GM18870 (cell line): ENCODE measurements at regions not wholly inside any gene's neighbourhood (a gene's known extent, or its start where the extent isn't known, plus 50 kb on each side); places are given as distances from the start of the nearest gene placed in this dataset.
"Not testable (repeated sequence)": the region's sequence is repeated elsewhere in the genome, so short reads cannot be mapped to it uniquely, and the experiment has no call there.

ENCODE experiments used
- ATAC-seq: cut with Tn5 transposase; IDR thresholded peaks from one replicate; pipeline ENCODE4 v1.9.1; 2021; ENCODE audit warnings: moderate library complexity; ENCODE audit not compliant: unreplicated experiment

DNA sequence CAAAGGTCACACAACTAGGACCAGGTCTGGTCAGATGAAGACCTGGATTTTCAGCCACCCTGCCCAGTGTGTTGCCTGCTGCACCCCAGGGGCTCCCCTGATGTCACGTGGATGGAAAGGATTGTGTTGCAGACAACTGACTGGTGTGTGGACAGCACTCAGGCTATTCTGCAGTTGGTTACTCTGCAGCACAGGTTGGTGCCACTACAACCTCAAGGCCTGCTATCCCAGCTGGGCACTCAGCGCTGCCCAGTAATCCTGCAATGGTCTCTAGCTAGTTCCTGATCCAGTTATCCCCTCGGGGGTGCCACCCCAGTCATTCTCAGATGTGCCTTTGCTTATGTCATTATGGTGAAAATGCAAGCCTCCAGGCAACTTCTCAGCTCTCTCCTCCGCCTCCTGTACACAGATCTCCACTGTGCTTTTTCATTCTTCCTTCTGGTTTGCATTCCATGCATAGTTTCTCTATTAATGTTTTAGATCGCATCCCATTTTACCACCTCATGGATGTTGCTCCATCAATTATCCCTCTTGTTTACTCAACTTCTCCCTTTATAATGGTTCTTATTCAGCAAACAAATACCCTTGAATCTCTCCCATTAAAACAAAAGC lies 503.2 kb upstream of the CAMK1G start:
- ATAC-seq = no peak

DNA sequence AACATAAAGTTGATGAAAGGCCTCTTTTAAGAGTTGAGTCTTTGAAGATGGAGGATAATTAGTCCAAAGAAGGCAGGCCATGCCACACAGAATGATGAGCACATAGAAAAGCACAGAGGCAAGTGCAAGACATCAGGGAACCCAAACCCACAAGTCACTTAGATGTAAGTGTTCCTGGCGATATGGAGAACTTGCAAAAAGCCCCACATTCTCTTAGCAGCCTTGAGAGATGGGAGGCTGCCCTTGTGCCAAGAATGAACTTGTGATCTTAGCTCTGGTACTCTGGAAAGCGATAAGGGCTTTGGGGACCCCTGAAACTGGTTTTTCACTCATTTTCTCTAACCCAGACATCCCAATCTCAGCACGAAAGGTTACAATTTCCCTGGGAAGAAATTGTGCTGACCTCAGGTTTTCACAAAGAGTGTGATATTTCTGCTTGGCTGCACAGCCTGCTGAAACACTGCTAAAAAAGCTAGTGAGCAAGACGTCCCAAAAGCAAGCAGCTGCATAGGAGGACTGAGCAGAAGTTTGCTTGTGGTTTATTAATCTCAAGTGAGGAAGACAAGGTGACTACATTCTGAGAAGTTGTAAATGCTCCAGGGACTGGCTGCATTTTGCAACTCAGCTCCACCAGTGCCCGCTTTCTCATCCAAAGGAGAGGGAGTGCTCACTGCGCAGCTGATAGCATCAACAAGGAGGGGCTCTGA lies 496.9 kb upstream of the CAMK1G start:
- peak; percentile 90 for ATAC-seq

- no peak for ATAC-seq
These were observed 489.1 kb upstream of the CAMK1G start for GRCh38 chr1:209094384-209094783.

GRCh38 chr1:209095627-209096595 lies 487.6 kb upstream of the CAMK1G start:
- peak; percentile 73 for ATAC-seq

GRCh38 chr1:209100460-209100859 lies 483.1 kb upstream of the CAMK1G start:
- no peak for ATAC-seq

- ATAC-seq = no peak
These were observed 482.4 kb upstream of the CAMK1G start for GRCh38 chr1:209101106-209101505.

- ATAC-seq = no peak
These were observed 481.4 kb upstream of the CAMK1G start for GRCh38 chr1:209102120-209102519.

DNA sequence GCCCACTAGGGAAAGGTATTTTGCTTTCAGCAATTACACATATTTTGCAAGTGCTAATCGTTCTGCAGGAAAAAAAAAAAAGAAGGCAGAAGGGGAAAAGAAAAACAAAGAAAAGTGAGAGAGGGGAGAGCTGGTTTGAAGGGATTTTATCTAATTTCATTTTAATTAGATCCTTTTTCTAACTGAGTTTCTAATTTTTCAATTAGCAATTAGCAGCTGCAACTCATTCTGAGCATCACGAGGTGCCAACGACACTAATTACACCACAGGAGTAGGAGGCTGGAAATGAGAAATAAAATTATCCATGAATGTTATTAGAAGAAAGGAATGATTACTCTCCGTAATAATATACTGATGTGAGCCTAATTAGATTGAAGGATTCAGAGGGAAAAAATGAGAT lies 481.0 kb upstream of the CAMK1G start:
- ATAC-seq = no peak

GRCh38 chr1:209103092-209103491 lies 480.4 kb upstream of the CAMK1G start:
- peak; percentile 47 for ATAC-seq

DNA sequence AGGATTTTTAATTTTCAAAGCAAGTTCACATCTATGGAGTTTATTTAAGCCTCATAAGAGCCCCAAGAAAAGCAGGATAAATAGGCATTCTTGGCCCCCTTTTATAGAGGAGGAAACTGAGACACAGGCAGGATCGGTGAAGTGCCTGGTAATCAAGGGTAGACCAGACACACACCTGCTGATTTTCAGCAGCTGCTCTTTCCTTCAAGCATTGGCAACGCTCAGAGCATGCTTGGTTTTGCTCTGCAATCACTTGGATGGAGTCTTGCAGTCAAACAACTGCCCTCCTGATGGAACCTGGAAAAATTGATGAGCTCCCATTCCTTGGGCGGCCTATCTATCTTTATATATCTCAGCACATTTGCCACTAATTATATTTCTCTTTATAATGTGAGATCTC lies 478.9 kb upstream of the CAMK1G start:
- no peak for ATAC-seq

GRCh38 chr1:209105701-209106100 lies 477.8 kb upstream of the CAMK1G start:
- ATAC-seq = no peak

- no peak for ATAC-seq
These were observed 477.2 kb upstream of the CAMK1G start for GRCh38 chr1:209106237-209106741.

- no peak for ATAC-seq
These were observed 476.7 kb upstream of the CAMK1G start for GRCh38 chr1:209106861-209107260.

- peak; percentile 56 for ATAC-seq
These were observed 476.0 kb upstream of the CAMK1G start for GRCh38 chr1:209107535-209107934.

DNA sequence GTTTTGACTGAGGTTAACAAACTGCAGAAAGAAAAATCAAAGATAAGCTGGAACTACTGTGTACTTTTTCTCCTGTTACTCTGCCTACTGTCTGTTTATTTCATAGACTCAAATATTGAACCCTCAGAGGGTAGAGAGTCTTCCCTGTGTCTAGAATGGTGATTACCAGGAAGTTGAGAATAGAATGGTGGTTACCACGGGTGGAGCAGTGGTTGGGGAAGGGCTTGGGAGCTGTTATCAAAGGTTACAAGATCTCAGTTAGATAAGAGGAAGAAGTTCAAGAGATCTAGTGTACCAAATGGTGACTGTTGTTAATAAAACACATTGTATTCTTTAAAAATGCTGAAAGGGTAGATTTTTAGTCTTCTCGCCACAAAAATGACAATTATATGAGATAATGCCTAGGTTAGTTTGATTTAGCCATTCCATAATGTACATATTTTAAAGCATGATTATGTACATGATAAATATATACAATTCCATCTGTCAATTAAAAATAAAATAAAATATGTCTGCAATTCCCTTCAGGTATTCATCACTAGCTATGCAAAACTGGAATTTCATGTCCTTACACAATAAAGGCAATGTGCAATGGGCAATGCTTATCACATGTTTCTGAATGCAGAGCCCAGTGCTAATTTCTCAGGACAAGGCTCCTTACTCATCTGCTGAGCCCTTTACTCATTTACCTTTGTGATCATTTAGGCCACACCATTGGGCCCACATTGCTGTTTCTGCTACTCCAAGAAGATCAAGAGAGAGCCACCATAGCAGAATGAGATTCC lies 474.3 kb upstream of the CAMK1G start:
- ATAC-seq = no peak

- no peak for ATAC-seq
These were observed 470.0 kb upstream of the CAMK1G start for GRCh38 chr1:209113521-209113920.

- no peak for ATAC-seq
These were observed 466.8 kb upstream of the CAMK1G start for GRCh38 chr1:209116705-209117104.

GRCh38 chr1:209123601-209124000 lies 459.9 kb upstream of the CAMK1G start:
- ATAC-seq = no peak

GRCh38 chr1:209129091-209129490 lies 454.4 kb upstream of the CAMK1G start:
- not testable (repeated sequence) for ATAC-seq

GRCh38 chr1:209130886-209131285 lies 452.6 kb upstream of the CAMK1G start:
- no peak for ATAC-seq
